CD8-positive, alpha-beta memory T cell (primary cell): ENCODE measurements at regions not wholly inside any gene's neighbourhood (a gene's known extent, or its start where the extent isn't known, plus 50 kb on each side); places are given as distances from the start of the nearest gene placed in this dataset.

Experiments
- CTCF ChIA-PET: fragments of 350-600 bp; sonication (Branson Sonifier 250); formaldehyde crosslinking; loops from one replicate; lab custom pipeline; 2021; ENCODE audit warnings: antibody characterized with exemption; lab: Charles Lee
- POLR2A ChIA-PET: fragments of 350-600 bp; sonication (Branson Sonifier 250); formaldehyde crosslinking; loops from one replicate; lab custom pipeline; 2021; ENCODE audit warnings: antibody characterized with exemption; lab: Charles Lee
- DNase-seq, 5 donors: peaks; one replicate each; pipeline versions ENCODE4 v3.0.0 to v3.0.0-alpha.2; 2020 to 2022; ENCODE audit warnings: mixed read lengths in 1 of 5
- H3K27ac ChIP-seq: one replicate; pipeline ENCODE4 v1.7.0; 2013; ENCODE audit warnings: low read depth, mild to moderate bottlenecking, low read length, moderate library complexity
- H3K27me3 ChIP-seq: 2 replicates; pipeline ENCODE4 v1.7.0; 2013; ENCODE audit warnings: low read length, mild to moderate bottlenecking; ENCODE audit not compliant: insufficient read depth, poor library complexity, severe bottlenecking
- H3K36me3 ChIP-seq: 2 replicates; pipeline ENCODE4 v1.7.0; 2013; ENCODE audit warnings: mild to moderate bottlenecking, low read length, moderate library complexity; ENCODE audit not compliant: insufficient read depth
- H3K4me1 ChIP-seq: 2 replicates; pipeline ENCODE4 v1.7.0; 2013; ENCODE audit warnings: mild to moderate bottlenecking, low read length, moderate library complexity; ENCODE audit not compliant: insufficient read depth
- H3K4me3 ChIP-seq: 2 replicates; pipeline ENCODE4 v1.7.0; 2013; ENCODE audit warnings: mild to moderate bottlenecking, low read length
- H3K9me3 ChIP-seq: 2 replicates; pipeline ENCODE4 v1.7.0; 2013; ENCODE audit warnings: mild to moderate bottlenecking, low read length
- H3K27ac Mint-ChIP-seq, 8 donors: one replicate each; pipeline ENCODE4 v1.8.0; 2020 to 2021; ENCODE audit warnings: mixed read lengths in 8 of 8, mild to moderate bottlenecking in 6 of 8, inconsistent platforms in 3 of 8, moderate library complexity in 3 of 8
- H3K27me3 Mint-ChIP-seq, 2 donors: one replicate each; pipeline ENCODE4 v1.8.0; 2020 to 2021; ENCODE audit warnings: mixed read lengths in 2 of 2, mild to moderate bottlenecking in 1 of 2, moderate library complexity in 1 of 2
- H3K36me3 Mint-ChIP-seq, 3 donors: one replicate each; pipeline ENCODE4 v1.8.0; 2020 to 2021; ENCODE audit warnings: mixed read lengths in 3 of 3, inconsistent platforms in 1 of 3, mild to moderate bottlenecking in 1 of 3
- H3K4me1 Mint-ChIP-seq, 3 donors: one replicate each; pipeline ENCODE4 v1.8.0; 2020 to 2021; ENCODE audit warnings: mixed read lengths in 3 of 3, inconsistent platforms in 1 of 3, mild to moderate bottlenecking in 1 of 3
- H3K4me3 Mint-ChIP-seq, 7 donors: one replicate each; pipeline ENCODE4 v1.8.0; 2020 to 2021; ENCODE audit warnings: mixed read lengths in 7 of 7, mild to moderate bottlenecking in 6 of 7, moderate library complexity in 4 of 7, inconsistent platforms in 2 of 7
- H3K9me3 Mint-ChIP-seq, 5 donors: one replicate each; pipeline ENCODE4 v1.8.0; 2020 to 2022; ENCODE audit warnings: mixed read lengths in 5 of 5, mild to moderate bottlenecking in 3 of 5, moderate library complexity in 2 of 5, inconsistent platforms in 1 of 5

DNA sequence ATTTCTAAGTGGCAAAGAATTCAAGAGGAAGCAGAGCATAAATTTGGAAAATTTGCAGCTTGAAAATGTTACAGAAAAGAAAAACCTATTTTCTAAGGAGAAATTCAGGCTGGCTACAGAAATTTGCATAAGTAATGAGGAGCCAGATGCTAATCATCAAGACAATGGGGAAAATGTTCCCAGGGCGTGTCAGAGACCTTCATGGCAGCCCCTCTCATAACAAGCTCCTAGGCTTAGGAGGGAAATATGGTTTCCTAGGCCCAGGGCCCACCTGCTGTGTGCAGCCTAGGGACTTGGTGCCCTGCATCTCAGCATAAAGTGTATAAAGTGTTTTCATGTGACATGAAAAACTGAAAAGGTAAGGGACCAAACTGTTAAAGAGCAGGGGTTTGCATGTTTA, 1796.3 kb upstream of the FLRT2 start:
- Mint-ChIP-seq H3K27me3 (no peaks in the 10 kb centered on the region), H3K4me3 (no peak overlapping the region), H3K9me3 (peaks cover 10 to 31% (median 21%) of the 10 kb centered on the region in 5 donors), H3K27ac (no peak overlapping the region), H3K4me1 (no peaks in the 10 kb centered on the region), H3K36me3 (no peaks in the 10 kb centered on the region)
- ChIA-PET POLR2A (no interaction called here), CTCF (no interaction called here)
- DNase-seq = no peak
- no peaks in the 10 kb centered on the region for H3K27me3 ChIP-seq
- no peak overlapping the region for H3K4me3 ChIP-seq
- H3K36me3 ChIP-seq = no peaks in the 10 kb centered on the region
- no peaks in the 10 kb centered on the region for H3K9me3 ChIP-seq
- H3K4me1 ChIP-seq = no peaks in the 10 kb centered on the region
- H3K27ac ChIP-seq = no peak overlapping the region

DNA sequence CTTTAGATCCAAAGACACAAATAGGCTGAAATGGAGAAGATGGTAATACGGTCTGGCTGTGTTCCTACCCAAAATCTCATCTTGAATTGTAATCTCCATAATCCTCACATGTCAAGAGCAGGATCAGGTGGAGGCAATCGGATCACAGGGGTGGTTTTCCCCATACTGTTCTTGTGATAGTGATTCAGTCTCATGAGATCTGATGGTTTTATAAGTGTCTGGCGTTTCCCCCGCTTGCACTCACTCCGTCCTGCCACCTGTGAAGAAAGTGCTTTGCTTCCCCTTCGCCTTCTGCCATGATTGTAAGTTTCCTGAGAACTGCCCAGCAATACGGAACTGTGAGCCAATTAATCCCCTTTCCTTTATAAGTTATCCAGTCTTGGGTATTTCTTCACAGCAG, 1795.5 kb upstream of the FLRT2 start:
- Mint-ChIP-seq H3K9me3 (peaks cover 8 to 31% (median 20%) of the 10 kb centered on the region in 5 donors), H3K36me3 (no peaks in the 10 kb centered on the region), H3K4me3 (no peak overlapping the region), H3K27ac (no peak overlapping the region), H3K4me1 (no peaks in the 10 kb centered on the region), H3K27me3 (no peaks in the 10 kb centered on the region)
- DNase-seq = no peak
- Histone ChIP-seq H3K9me3 (no peaks in the 10 kb centered on the region), H3K27me3 (no peaks in the 10 kb centered on the region), H3K4me3 (no peak overlapping the region), H3K4me1 (no peaks in the 10 kb centered on the region), H3K36me3 (no peaks in the 10 kb centered on the region), H3K27ac (no peak overlapping the region)
- CTCF ChIA-PET = no interaction called here
- POLR2A ChIA-PET = no interaction called here

DNA sequence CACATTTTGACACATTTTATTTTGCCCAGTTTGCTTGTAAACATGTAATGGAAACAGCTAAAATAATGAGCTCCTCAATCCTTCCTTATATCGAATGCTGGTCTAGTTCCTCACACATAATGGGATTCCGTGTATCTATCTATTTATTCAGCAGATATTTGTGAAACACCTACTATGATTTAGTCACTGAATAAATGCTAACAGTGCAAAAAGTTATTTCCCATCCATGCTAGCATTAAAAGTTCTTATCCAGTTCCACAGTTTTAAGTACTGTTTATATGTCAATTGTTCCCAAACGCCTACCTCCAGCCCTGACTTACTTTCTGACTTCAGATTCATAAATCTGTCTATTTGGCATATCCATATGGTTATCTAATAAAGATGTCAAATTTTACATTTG, 1788.7 kb upstream of the FLRT2 start:
- H3K27ac Mint-ChIP-seq = no peak overlapping the region
- DNase-seq = no peak
- H3K9me3 Mint-ChIP-seq = peaks cover 3 to 28% (median 8%) of the 10 kb centered on the region in 5 donors
- POLR2A ChIA-PET = no interaction called here
- H3K27me3 Mint-ChIP-seq = no peaks in the 10 kb centered on the region
- Histone ChIP-seq H3K4me1 (no peaks in the 10 kb centered on the region), H3K9me3 (no peaks in the 10 kb centered on the region), H3K4me3 (no peak overlapping the region), H3K36me3 (no peaks in the 10 kb centered on the region), H3K27me3 (no peaks in the 10 kb centered on the region), H3K27ac (no peak overlapping the region)
- CTCF ChIA-PET = no interaction called here
- no peak overlapping the region for H3K4me3 Mint-ChIP-seq
- no peaks in the 10 kb centered on the region for H3K36me3 Mint-ChIP-seq
- no peaks in the 10 kb centered on the region for H3K4me1 Mint-ChIP-seq

DNA sequence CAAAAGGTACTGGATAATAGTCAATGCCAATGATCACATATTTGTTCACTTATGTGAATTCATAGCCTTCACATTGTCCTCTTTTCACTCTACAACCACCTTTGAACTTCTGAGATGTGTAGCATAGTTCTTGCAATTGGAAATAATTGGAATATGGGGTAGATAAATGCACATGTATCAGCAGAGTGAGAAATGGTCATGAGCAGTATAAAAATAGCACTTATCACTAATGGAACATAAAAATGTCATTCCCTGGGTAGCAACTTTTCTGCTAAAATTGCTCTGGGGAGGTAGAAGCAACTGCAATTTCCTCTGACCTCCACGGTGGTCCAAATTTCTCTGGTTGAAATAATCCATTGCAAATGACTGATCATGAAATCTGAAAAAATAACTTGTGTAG, 1785.7 kb upstream of the FLRT2 start:
- Histone ChIP-seq H3K9me3 (no peaks in the 10 kb centered on the region), H3K4me1 (no peaks in the 10 kb centered on the region), H3K4me3 (no peak overlapping the region), H3K36me3 (no peaks in the 10 kb centered on the region), H3K27me3 (no peaks in the 10 kb centered on the region), H3K27ac (no peak overlapping the region)
- ChIA-PET CTCF (no interaction called here), POLR2A (no interaction called here)
- H3K27ac Mint-ChIP-seq = no peak overlapping the region
- DNase-seq = no peak
- no peaks in the 10 kb centered on the region for H3K4me1 Mint-ChIP-seq
- H3K27me3 Mint-ChIP-seq = no peaks in the 10 kb centered on the region
- H3K9me3 Mint-ChIP-seq = peaks cover 5 to 32% (median 11%) of the 10 kb centered on the region in 5 donors
- H3K4me3 Mint-ChIP-seq = no peak overlapping the region
- H3K36me3 Mint-ChIP-seq = no peaks in the 10 kb centered on the region

- Mint-ChIP-seq H3K27ac (no peak overlapping the region), H3K9me3 (peaks cover 3 to 35% (median 11%) of the 10 kb centered on the region in 5 donors), H3K27me3 (no peaks in the 10 kb centered on the region), H3K4me3 (no peak overlapping the region), H3K36me3 (no peaks in the 10 kb centered on the region), H3K4me1 (no peaks in the 10 kb centered on the region)
- ChIA-PET CTCF (no interaction called here), POLR2A (no interaction called here)
- H3K27ac ChIP-seq = no peak overlapping the region
- DNase-seq = no peak
- no peaks in the 10 kb centered on the region for H3K9me3 ChIP-seq
- H3K36me3 ChIP-seq = no peaks in the 10 kb centered on the region
- H3K4me1 ChIP-seq = no peaks in the 10 kb centered on the region
- H3K4me3 ChIP-seq = no peak overlapping the region
- no peaks in the 10 kb centered on the region for H3K27me3 ChIP-seq
These were observed 1785.1 kb upstream of the FLRT2 start for GRCh38 chr14:83744891-83745290.

- no peaks in the 10 kb centered on the region for H3K27me3 ChIP-seq
- Mint-ChIP-seq H3K4me3 (no peak overlapping the region), H3K27ac (no peak overlapping the region), H3K9me3 (peaks cover 7 to 33% (median 9%) of the 10 kb centered on the region in 5 donors), H3K4me1 (no peaks in the 10 kb centered on the region), H3K36me3 (no peaks in the 10 kb centered on the region), H3K27me3 (no peaks in the 10 kb centered on the region)
- ChIA-PET POLR2A (no interaction called here), CTCF (no interaction called here)
- no peaks in the 10 kb centered on the region for H3K36me3 ChIP-seq
- DNase-seq = no peak
- H3K9me3 ChIP-seq = no peaks in the 10 kb centered on the region
- no peak overlapping the region for H3K27ac ChIP-seq
- H3K4me3 ChIP-seq = no peak overlapping the region
- no peaks in the 10 kb centered on the region for H3K4me1 ChIP-seq
These were observed 1783.6 kb upstream of the FLRT2 start for GRCh38 chr14:83746336-83746735.

DNA sequence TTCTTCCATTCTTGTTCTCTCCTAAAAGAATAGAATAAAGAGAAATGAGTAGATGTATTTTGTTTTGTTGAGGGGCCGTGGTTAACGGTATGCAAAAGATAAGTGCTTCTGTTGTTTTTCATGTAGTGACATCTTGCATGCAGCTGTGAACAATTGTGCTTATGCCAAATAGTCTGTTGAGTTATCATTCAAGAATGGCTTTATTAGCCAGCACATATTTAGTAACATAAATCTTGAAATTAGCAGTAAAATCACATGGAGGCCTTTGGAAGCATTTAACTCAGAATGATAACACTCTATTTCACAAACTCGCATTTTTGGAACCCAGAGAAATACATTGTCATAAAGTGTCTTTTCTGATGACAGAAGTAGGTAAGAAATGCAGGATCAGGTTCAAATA, 1772.0 kb upstream of the FLRT2 start:
- CTCF ChIA-PET = no interaction called here
- peaks cover 1 to 23% (median 8%) of the 10 kb centered on the region in 5 donors for H3K9me3 Mint-ChIP-seq
- H3K36me3 ChIP-seq = no peaks in the 10 kb centered on the region
- H3K27ac ChIP-seq = no peak overlapping the region
- H3K4me1 ChIP-seq = no peaks in the 10 kb centered on the region
- H3K27me3 ChIP-seq = no peaks in the 10 kb centered on the region
- H3K4me3 Mint-ChIP-seq = no peak overlapping the region
- no peak overlapping the region for H3K4me3 ChIP-seq
- DNase-seq = no peak
- POLR2A ChIA-PET = no interaction called here
- no peak overlapping the region for H3K27ac Mint-ChIP-seq
- H3K36me3 Mint-ChIP-seq = no peaks in the 10 kb centered on the region
- H3K4me1 Mint-ChIP-seq = no peaks in the 10 kb centered on the region
- no peaks in the 10 kb centered on the region for H3K9me3 ChIP-seq
- H3K27me3 Mint-ChIP-seq = no peaks in the 10 kb centered on the region

GRCh38 chr14:83764656-83765599, 1765.0 kb upstream of the FLRT2 start:
- Mint-ChIP-seq H3K9me3 (peaks cover 0 to 34% (median 12%) of the 10 kb centered on the region in 5 donors), H3K27ac (no peak overlapping the region), H3K27me3 (no peaks in the 10 kb centered on the region), H3K36me3 (no peaks in the 10 kb centered on the region), H3K4me3 (no peak overlapping the region), H3K4me1 (no peaks in the 10 kb centered on the region)
- no peak overlapping the region for H3K27ac ChIP-seq
- no peak for DNase-seq
- no peaks in the 10 kb centered on the region for H3K27me3 ChIP-seq
- ChIA-PET POLR2A (no interaction called here), CTCF (no interaction called here)
- no peaks in the 10 kb centered on the region for H3K9me3 ChIP-seq
- H3K4me3 ChIP-seq = no peak overlapping the region
- no peaks in the 10 kb centered on the region for H3K4me1 ChIP-seq
- H3K36me3 ChIP-seq = no peaks in the 10 kb centered on the region
